ENCODE measurements at regions not wholly inside any gene's neighbourhood (a gene's known extent, or its start where the extent isn't known, plus 50 kb on each side); places are given as distances from the start of the nearest gene placed in this dataset.

GRCh38 chr15:97661796-97662195 lies 298.7 kb upstream of the ARRDC4 start:
- H2AFZ ChIP-seq (ENCODE audit: low read depth, low read length) = no peak overlapping the region
- no peak overlapping the region for H3K9ac ChIP-seq (ENCODE audit: low read depth, low read length)
- peaks cover 3% of the 10 kb centered on the region for H3K27me3 ChIP-seq (ENCODE audit: insufficient read depth, low read length, poor library complexity)
- no peaks in the 10 kb centered on the region for H4K20me1 ChIP-seq (ENCODE audit: insufficient read depth, low read length)
- H3K79me2 ChIP-seq (ENCODE audit: insufficient read depth, low read length) = no peaks in the 10 kb centered on the region
- no peak for DNase-seq
- no peak for TF ChIP-seq CTCF (IDR thresholded peaks at IDR 0.05; ENCODE audit: borderline replicate concordance, extremely low read depth, low read length, poor library complexity, severe bottlenecking)
- TF ChIP-seq EZH2 (IDR thresholded peaks at IDR 0.05; ENCODE audit: borderline replicate concordance, low read depth, low read length, severe bottlenecking) = no peak
- no peaks in the 10 kb centered on the region for H3K4me1 ChIP-seq (ENCODE audit: insufficient read depth, low read length)
- no peak overlapping the region for H3K4me2 ChIP-seq (ENCODE audit: insufficient read depth, low read length)
- no peaks in the 10 kb centered on the region for H3K36me3 ChIP-seq (ENCODE audit: insufficient read depth, low read length)
- no peak overlapping the region for H3K4me3 ChIP-seq (ENCODE audit: low read depth in 1 of 2, low read length in 2 of 2)
- no peaks in the 10 kb centered on the region for H3K9me3 ChIP-seq (ENCODE audit: insufficient read depth, low read length, severe bottlenecking)
- no peak overlapping the region for H3K27ac ChIP-seq (ENCODE audit: low read length)
- ATAC-seq (ENCODE audit: insufficient read depth, low read depth) = no peak

GRCh38 chr15:97672586-97672985 lies 287.9 kb upstream of the ARRDC4 start:
- DNase-seq (no peak), ATAC-seq (ENCODE audit: insufficient read depth, low read depth) (no peak)
- Histone ChIP-seq H3K79me2 (ENCODE audit: insufficient read depth, low read length) (no peaks in the 10 kb centered on the region), H3K4me2 (ENCODE audit: insufficient read depth, low read length) (no peak overlapping the region), H3K36me3 (ENCODE audit: insufficient read depth, low read length) (no peaks in the 10 kb centered on the region), H3K27ac (ENCODE audit: low read length) (no peak overlapping the region), H3K4me1 (ENCODE audit: insufficient read depth, low read length) (no peaks in the 10 kb centered on the region), H3K4me3 (ENCODE audit: low read depth in 1 of 2, low read length in 2 of 2) (no peak overlapping the region), H3K9ac (ENCODE audit: low read depth, low read length) (no peak overlapping the region), H3K27me3 (ENCODE audit: insufficient read depth, low read length, poor library complexity) (no peaks in the 10 kb centered on the region), H3K9me3 (ENCODE audit: insufficient read depth, low read length, severe bottlenecking) (no peaks in the 10 kb centered on the region), H2AFZ (ENCODE audit: low read depth, low read length) (no peak overlapping the region), H4K20me1 (ENCODE audit: insufficient read depth, low read length) (no peaks in the 10 kb centered on the region)
- TF ChIP-seq CTCF (IDR thresholded peaks at IDR 0.05; ENCODE audit: borderline replicate concordance, extremely low read depth, low read length, poor library complexity, severe bottlenecking) (no peak), EZH2 (IDR thresholded peaks at IDR 0.05; ENCODE audit: borderline replicate concordance, low read depth, low read length, severe bottlenecking) (no peak)

- no peak overlapping the region for H3K4me3 ChIP-seq (ENCODE audit: low read depth in 1 of 2, low read length in 2 of 2)
- H4K20me1 ChIP-seq (ENCODE audit: insufficient read depth, low read length) = no peaks in the 10 kb centered on the region
- no peaks in the 10 kb centered on the region for H3K79me2 ChIP-seq (ENCODE audit: insufficient read depth, low read length)
- no peaks in the 10 kb centered on the region for H3K36me3 ChIP-seq (ENCODE audit: insufficient read depth, low read length)
- H2AFZ ChIP-seq (ENCODE audit: low read depth, low read length) = no peak overlapping the region
- DNase-seq = no peak
- H3K9me3 ChIP-seq (ENCODE audit: insufficient read depth, low read length, severe bottlenecking) = no peaks in the 10 kb centered on the region
- H3K27ac ChIP-seq (ENCODE audit: low read length) = no peak overlapping the region
- H3K9ac ChIP-seq (ENCODE audit: low read depth, low read length) = no peak overlapping the region
- no peak overlapping the region for H3K4me2 ChIP-seq (ENCODE audit: insufficient read depth, low read length)
- no peak for ATAC-seq (ENCODE audit: insufficient read depth, low read depth)
- TF ChIP-seq EZH2 (IDR thresholded peaks at IDR 0.05; ENCODE audit: borderline replicate concordance, low read depth, low read length, severe bottlenecking) = no peak
- TF ChIP-seq CTCF (IDR thresholded peaks at IDR 0.05; ENCODE audit: borderline replicate concordance, extremely low read depth, low read length, poor library complexity, severe bottlenecking) = no peak
- H3K4me1 ChIP-seq (ENCODE audit: insufficient read depth, low read length) = no peaks in the 10 kb centered on the region
- no peaks in the 10 kb centered on the region for H3K27me3 ChIP-seq (ENCODE audit: insufficient read depth, low read length, poor library complexity)
These were observed 281.8 kb upstream of the ARRDC4 start for GRCh38 chr15:97678656-97679055.
